Activated naive CD4-positive, alpha-beta T cell treated with anti-CD3 and anti-CD28 coated beads, Interleukin-2, amount 10 ng/mL, durations not matched to agents 7 days and 5 days (primary cell): ENCODE measurements at regions not wholly inside any gene's neighbourhood (a gene's known extent, or its start where the extent isn't known, plus 50 kb on each side); places are given as distances from the start of the nearest gene placed in this dataset.

Experiments used
- CTCF ChIA-PET: fragments of 350-600 bp; sonication (Branson Sonifier 250); formaldehyde crosslinking; loops from one replicate; lab custom pipeline; 2021; ENCODE audit warnings: antibody characterized with exemption; lab: Charles Lee
- DNase-seq: peaks from one replicate; pipeline ENCODE4 v3.0.0-alpha.2; 2020
- H3K27ac Mint-ChIP-seq: one replicate; pipeline ENCODE4 v1.8.0; 2021; ENCODE audit warnings: mild to moderate bottlenecking, moderate library complexity, mixed read lengths
- H3K27me3 Mint-ChIP-seq: one replicate; pipeline ENCODE4 v1.8.0; 2021; ENCODE audit warnings: mild to moderate bottlenecking, mixed read lengths
- H3K36me3 Mint-ChIP-seq: one replicate; pipeline ENCODE4 v1.8.0; 2021; ENCODE audit warnings: mixed read lengths
- H3K4me1 Mint-ChIP-seq: one replicate; pipeline ENCODE4 v1.8.0; 2021; ENCODE audit warnings: mixed read lengths
- H3K4me3 Mint-ChIP-seq: one replicate; pipeline ENCODE4 v1.8.0; 2021; ENCODE audit warnings: mild to moderate bottlenecking, moderate library complexity, mixed read lengths
- H3K9me3 Mint-ChIP-seq: one replicate; pipeline ENCODE4 v1.8.0; 2021; ENCODE audit warnings: mixed read lengths

GRCh38 chr12:3994500-3994899 is 121.3 kb upstream of the PARP11 start:
- Mint-ChIP-seq H3K27ac (no peak overlapping the region), H3K9me3 (no peaks in the 10 kb centered on the region), H3K36me3 (no peaks in the 10 kb centered on the region), H3K27me3 (peaks cover 28% of the 10 kb centered on the region), H3K4me3 (no peak overlapping the region), H3K4me1 (peaks cover 18% of the 10 kb centered on the region)
- CTCF ChIA-PET, result interaction anchor here (0.5 to 9.9 kb wide), 6 partner anchors 15 to 283 kb away, joined by 3 to 111 read pairs (median 6); no protein-coding TSS in a partner anchor
- DNase-seq, result no peak

- no peak overlapping the region for H3K4me3 Mint-ChIP-seq
- H3K36me3 Mint-ChIP-seq, result no peaks in the 10 kb centered on the region
- CTCF ChIA-PET, result interaction anchor here (0.9 to 9.9 kb wide), 4 partner anchors 11 to 284 kb away, joined by 4 to 111 read pairs (median 30); no protein-coding TSS in a partner anchor
- H3K27ac Mint-ChIP-seq, result no peak overlapping the region
- H3K4me1 Mint-ChIP-seq, result peaks cover 27% of the 10 kb centered on the region
- no peak for DNase-seq
- peaks cover 25% of the 10 kb centered on the region for H3K27me3 Mint-ChIP-seq
- no peaks in the 10 kb centered on the region for H3K9me3 Mint-ChIP-seq
Observed at GRCh38 chr12:3992945-3993344, 119.7 kb upstream of the PARP11 start.

GRCh38 chr12:3991798-3992580 is 118.8 kb upstream of the PARP11 start:
- no peak for DNase-seq
- Mint-ChIP-seq H3K4me1 (peaks cover 29% of the 10 kb centered on the region), H3K27ac (no peak overlapping the region), H3K9me3 (no peaks in the 10 kb centered on the region), H3K27me3 (peaks cover 25% of the 10 kb centered on the region), H3K4me3 (no peak overlapping the region), H3K36me3 (peaks cover 2% of the 10 kb centered on the region)
- CTCF ChIA-PET, result interaction anchor here (0.8 to 9.9 kb wide), 8 partner anchors 8 to 285 kb away, joined by 3 to 111 read pairs (median 6); no protein-coding TSS in a partner anchor

GRCh38 chr12:3990501-3991280 is 117.5 kb upstream of the PARP11 start:
- CTCF ChIA-PET, result interaction anchor here (1.0 to 9.9 kb wide), 7 partner anchors 10 to 287 kb away, joined by 3 to 111 read pairs (median 7); no protein-coding TSS in a partner anchor
- Mint-ChIP-seq H3K27me3 (peaks cover 25% of the 10 kb centered on the region), H3K4me1 (peaks cover 24% of the 10 kb centered on the region), H3K36me3 (peaks cover 2% of the 10 kb centered on the region), H3K4me3 (no peak overlapping the region), H3K9me3 (no peaks in the 10 kb centered on the region), H3K27ac (no peak overlapping the region)
- no peak for DNase-seq

GRCh38 chr12:3989218-3989550 is 116.0 kb upstream of the PARP11 start:
- Mint-ChIP-seq H3K4me3 (no peak overlapping the region), H3K27ac (peak overlapping the region; percentile 88), H3K27me3 (peaks cover 25% of the 10 kb centered on the region), H3K9me3 (no peaks in the 10 kb centered on the region), H3K4me1 (peaks cover 24% of the 10 kb centered on the region), H3K36me3 (peaks cover 2% of the 10 kb centered on the region)
- DNase-seq, result no peak
- CTCF ChIA-PET, result interaction anchor here (0.9 to 9.9 kb wide), 7 partner anchors 26 to 366 kb away, joined by 3 to 111 read pairs (median 3); no protein-coding TSS in a partner anchor

GRCh38 chr12:3988519-3989217 is 115.5 kb upstream of the PARP11 start:
- CTCF ChIA-PET, result interaction anchor here (0.8 to 9.9 kb wide), 10 partner anchors 10 to 289 kb away, joined by 3 to 111 read pairs (median 3); no protein-coding TSS in a partner anchor
- H3K27me3 Mint-ChIP-seq, result peaks cover 22% of the 10 kb centered on the region
- peaks cover 2% of the 10 kb centered on the region for H3K9me3 Mint-ChIP-seq
- peak overlapping the region; percentile 88 for H3K27ac Mint-ChIP-seq
- H3K4me1 Mint-ChIP-seq, result peaks cover 24% of the 10 kb centered on the region
- no peak overlapping the region for H3K4me3 Mint-ChIP-seq
- DNase-seq, result peak; percentile 50
- peaks cover 2% of the 10 kb centered on the region for H3K36me3 Mint-ChIP-seq

GRCh38 chr12:3987571-3987970 is 114.4 kb upstream of the PARP11 start:
- CTCF ChIA-PET, result interaction anchor here (1.0 to 9.9 kb wide), 7 partner anchors 11 to 290 kb away, joined by 3 to 111 read pairs (median 4); no protein-coding TSS in a partner anchor
- no peak overlapping the region for H3K27ac Mint-ChIP-seq
- H3K4me3 Mint-ChIP-seq, result no peak overlapping the region
- no peak for DNase-seq
- peaks cover 24% of the 10 kb centered on the region for H3K4me1 Mint-ChIP-seq
- H3K36me3 Mint-ChIP-seq, result peaks cover 2% of the 10 kb centered on the region
- peaks cover 4% of the 10 kb centered on the region for H3K9me3 Mint-ChIP-seq
- peaks cover 12% of the 10 kb centered on the region for H3K27me3 Mint-ChIP-seq

- H3K4me1 Mint-ChIP-seq, result peaks cover 16% of the 10 kb centered on the region
- DNase-seq, result no peak
- CTCF ChIA-PET, result interaction anchor here (1.9 kb wide), 1 partner anchor 14 kb away, joined by 6 read pairs; no protein-coding TSS in a partner anchor
- peaks cover 3% of the 10 kb centered on the region for H3K27me3 Mint-ChIP-seq
- no peak overlapping the region for H3K4me3 Mint-ChIP-seq
- H3K9me3 Mint-ChIP-seq, result peaks cover 7% of the 10 kb centered on the region
- H3K27ac Mint-ChIP-seq, result no peak overlapping the region
- H3K36me3 Mint-ChIP-seq, result no peaks in the 10 kb centered on the region
Observed at GRCh38 chr12:3980504-3981272, 107.5 kb upstream of the PARP11 start.

GRCh38 chr12:3977621-3978020 is 104.4 kb upstream of the PARP11 start:
- peaks cover 3% of the 10 kb centered on the region for H3K27me3 Mint-ChIP-seq
- peaks cover 4% of the 10 kb centered on the region for H3K9me3 Mint-ChIP-seq
- DNase-seq, result no peak
- CTCF ChIA-PET, result interaction anchor here (0.6 to 1.6 kb wide), 2 partner anchors 13 to 299 kb away, joined by 3 read pairs; no protein-coding TSS in a partner anchor
- no peak overlapping the region for H3K27ac Mint-ChIP-seq
- H3K4me3 Mint-ChIP-seq, result no peak overlapping the region
- peaks cover 45% of the 10 kb centered on the region for H3K4me1 Mint-ChIP-seq
- H3K36me3 Mint-ChIP-seq, result no peaks in the 10 kb centered on the region

GRCh38 chr12:3976351-3976938 is 103.2 kb upstream of the PARP11 start:
- H3K27me3 Mint-ChIP-seq, result no peaks in the 10 kb centered on the region
- no peaks in the 10 kb centered on the region for H3K36me3 Mint-ChIP-seq
- H3K27ac Mint-ChIP-seq, result no peak overlapping the region
- CTCF ChIA-PET, result interaction anchor here (1.4 to 1.9 kb wide), 5 partner anchors 12 to 91 kb away, joined by 3 to 7 read pairs (median 4); no protein-coding TSS in a partner anchor
- H3K9me3 Mint-ChIP-seq, result peaks cover 5% of the 10 kb centered on the region
- H3K4me1 Mint-ChIP-seq, result peaks cover 52% of the 10 kb centered on the region
- no peak for DNase-seq
- H3K4me3 Mint-ChIP-seq, result no peak overlapping the region

GRCh38 chr12:3975652-3976051 is 102.5 kb upstream of the PARP11 start:
- H3K27me3 Mint-ChIP-seq, result peaks cover 6% of the 10 kb centered on the region
- H3K9me3 Mint-ChIP-seq, result peaks cover 5% of the 10 kb centered on the region
- no peak for DNase-seq
- H3K27ac Mint-ChIP-seq, result no peak overlapping the region
- CTCF ChIA-PET, result interaction anchor here (1.4 to 1.9 kb wide), 4 partner anchors 12 to 90 kb away, joined by 3 to 7 read pairs (median 4); no protein-coding TSS in a partner anchor
- no peaks in the 10 kb centered on the region for H3K36me3 Mint-ChIP-seq
- H3K4me1 Mint-ChIP-seq, result peaks cover 52% of the 10 kb centered on the region
- no peak overlapping the region for H3K4me3 Mint-ChIP-seq

- H3K36me3 Mint-ChIP-seq, result no peaks in the 10 kb centered on the region
- H3K27ac Mint-ChIP-seq, result peak overlapping the region; percentile 31
- peaks cover 7% of the 10 kb centered on the region for H3K27me3 Mint-ChIP-seq
- CTCF ChIA-PET, result interaction anchor here (1.2 to 2.6 kb wide), 5 partner anchors 10 to 302 kb away, joined by 4 to 10 read pairs (median 5); no protein-coding TSS in a partner anchor
- no peak overlapping the region for H3K4me3 Mint-ChIP-seq
- peaks cover 52% of the 10 kb centered on the region for H3K4me1 Mint-ChIP-seq
- peaks cover 5% of the 10 kb centered on the region for H3K9me3 Mint-ChIP-seq
- DNase-seq, result no peak
Observed at GRCh38 chr12:3974883-3975282, 101.7 kb upstream of the PARP11 start.
